Immature natural killer cell (primary cell): ENCODE measurements at regions not wholly inside any gene's neighbourhood (a gene's known extent, or its start where the extent isn't known, plus 50 kb on each side); places are given as distances from the start of the nearest gene placed in this dataset.

ENCODE experiments used
- DNase-seq, 3 donors: peaks; one replicate each; pipeline ENCODE4 v3.0.0; 2022; ENCODE audit warnings: mixed read lengths in 1 of 3
- H3K27ac Mint-ChIP-seq, 6 donors: one replicate each; pipeline ENCODE4 v1.8.0; 2020; ENCODE audit warnings: mixed read lengths in 6 of 6, mild to moderate bottlenecking in 5 of 6, inconsistent platforms in 4 of 6, moderate library complexity in 3 of 6
- H3K27me3 Mint-ChIP-seq, 3 donors: one replicate each; pipeline ENCODE4 v1.8.0; 2020 to 2021; ENCODE audit warnings: low read depth in 3 of 3, mild to moderate bottlenecking in 3 of 3, mixed read lengths in 3 of 3, moderate library complexity in 3 of 3, inconsistent platforms in 1 of 3
- H3K36me3 Mint-ChIP-seq, 3 donors: one replicate each; pipeline ENCODE4 v1.8.0; 2020; ENCODE audit warnings: mixed read lengths in 3 of 3, inconsistent platforms in 2 of 3, mild to moderate bottlenecking in 2 of 3
- H3K4me1 Mint-ChIP-seq, 2 donors: one replicate each; pipeline ENCODE4 v1.8.0; 2020; ENCODE audit warnings: inconsistent platforms in 2 of 2, mild to moderate bottlenecking in 2 of 2, mixed read lengths in 2 of 2, moderate library complexity in 1 of 2
- H3K4me3 Mint-ChIP-seq, 5 donors: one replicate each; pipeline ENCODE4 v1.8.0; 2020; ENCODE audit warnings: mild to moderate bottlenecking in 5 of 5, mixed read lengths in 5 of 5, inconsistent platforms in 3 of 5, moderate library complexity in 3 of 5
- H3K9me3 Mint-ChIP-seq, 6 donors: one replicate each; pipeline ENCODE4 v1.8.0; 2020; ENCODE audit warnings: mild to moderate bottlenecking in 6 of 6, mixed read lengths in 6 of 6, inconsistent platforms in 4 of 6, moderate library complexity in 3 of 6

DNA sequence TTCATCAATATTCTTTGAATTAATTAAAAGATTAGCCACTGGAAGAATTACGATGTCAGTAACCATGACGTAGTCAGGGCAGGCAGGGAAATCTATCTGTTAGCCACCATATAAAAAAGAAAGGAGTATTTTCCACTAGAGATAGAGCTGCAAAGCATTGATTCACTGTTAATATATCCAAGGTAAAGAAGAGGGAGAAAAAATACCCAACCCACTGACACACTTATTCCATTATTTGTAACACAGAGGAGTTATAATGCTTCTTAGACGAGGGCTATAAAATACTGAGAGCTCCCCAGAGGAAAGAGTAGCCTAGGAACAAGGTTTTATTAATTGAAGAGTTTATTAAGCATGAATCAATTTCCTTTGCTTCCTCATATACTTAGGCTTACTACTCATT is 382.2 kb upstream of the CDH6 start:
- H3K4me3 Mint-ChIP-seq: no peak overlapping the region
- no peak for DNase-seq
- H3K9me3 Mint-ChIP-seq: peaks cover 11 to 52% (median 25%) of the 10 kb centered on the region in 6 donors
- H3K36me3 Mint-ChIP-seq: peaks cover 0 to 3% (median 0%) of the 10 kb centered on the region in 3 donors
- peaks cover 0 to 1% (median 0%) of the 10 kb centered on the region in 3 donors for H3K27me3 Mint-ChIP-seq
- H3K27ac Mint-ChIP-seq: no peak overlapping the region
- no peaks in the 10 kb centered on the region for H3K4me1 Mint-ChIP-seq

DNA sequence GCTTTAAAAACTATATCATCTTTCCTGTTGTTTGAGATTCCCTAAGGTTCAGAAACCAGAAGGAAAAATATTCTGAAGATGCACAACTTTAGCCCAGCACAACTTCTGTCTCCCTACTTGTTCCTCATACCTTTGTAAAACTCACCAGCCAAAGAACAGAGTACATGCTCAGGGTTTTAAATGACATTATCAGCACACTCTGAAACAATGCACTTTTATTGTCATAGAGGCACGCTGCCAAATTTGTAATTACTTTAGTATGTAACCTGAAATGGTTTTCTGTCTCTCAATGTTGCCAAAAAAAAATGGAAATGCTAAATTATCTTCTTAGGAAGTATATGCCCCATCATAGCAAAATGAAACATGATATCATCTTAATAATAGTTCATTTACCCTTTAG is 383.6 kb upstream of the CDH6 start:
- peaks cover 0 to 3% (median 0%) of the 10 kb centered on the region in 3 donors for H3K36me3 Mint-ChIP-seq
- no peak overlapping the region for H3K4me3 Mint-ChIP-seq
- peaks cover 7 to 52% (median 21%) of the 10 kb centered on the region in 6 donors for H3K9me3 Mint-ChIP-seq
- H3K4me1 Mint-ChIP-seq: no peaks in the 10 kb centered on the region
- H3K27ac Mint-ChIP-seq: no peak overlapping the region
- peaks cover 0 to 1% (median 0%) of the 10 kb centered on the region in 3 donors for H3K27me3 Mint-ChIP-seq
- DNase-seq: no peak

DNA sequence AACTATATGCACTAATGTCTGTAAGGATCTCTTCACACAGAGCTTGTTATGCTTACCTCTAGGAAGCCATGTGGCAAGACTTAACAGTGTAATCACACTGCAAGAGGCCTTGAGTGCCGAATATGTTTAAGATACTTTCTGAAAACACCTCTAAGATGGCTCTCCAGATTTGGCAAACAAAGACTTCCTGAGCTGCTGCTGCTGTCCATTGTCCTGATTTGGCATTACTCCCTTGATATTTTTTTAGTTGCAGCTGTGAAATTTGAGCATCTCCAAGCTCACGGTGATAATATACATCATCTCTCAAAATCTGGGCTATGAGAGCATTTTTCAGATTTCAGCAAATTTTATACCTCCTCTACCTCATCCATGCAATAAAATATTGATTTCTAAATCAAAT is 384.5 kb upstream of the CDH6 start:
- Mint-ChIP-seq H3K4me3 (no peak overlapping the region), H3K27me3 (peaks cover 0 to 1% (median 0%) of the 10 kb centered on the region in 3 donors), H3K9me3 (peaks cover 7 to 54% (median 28%) of the 10 kb centered on the region in 6 donors), H3K4me1 (no peaks in the 10 kb centered on the region), H3K36me3 (peaks cover 0 to 1% (median 0%) of the 10 kb centered on the region in 3 donors), H3K27ac (no peak overlapping the region)
- DNase-seq: no peak

DNA sequence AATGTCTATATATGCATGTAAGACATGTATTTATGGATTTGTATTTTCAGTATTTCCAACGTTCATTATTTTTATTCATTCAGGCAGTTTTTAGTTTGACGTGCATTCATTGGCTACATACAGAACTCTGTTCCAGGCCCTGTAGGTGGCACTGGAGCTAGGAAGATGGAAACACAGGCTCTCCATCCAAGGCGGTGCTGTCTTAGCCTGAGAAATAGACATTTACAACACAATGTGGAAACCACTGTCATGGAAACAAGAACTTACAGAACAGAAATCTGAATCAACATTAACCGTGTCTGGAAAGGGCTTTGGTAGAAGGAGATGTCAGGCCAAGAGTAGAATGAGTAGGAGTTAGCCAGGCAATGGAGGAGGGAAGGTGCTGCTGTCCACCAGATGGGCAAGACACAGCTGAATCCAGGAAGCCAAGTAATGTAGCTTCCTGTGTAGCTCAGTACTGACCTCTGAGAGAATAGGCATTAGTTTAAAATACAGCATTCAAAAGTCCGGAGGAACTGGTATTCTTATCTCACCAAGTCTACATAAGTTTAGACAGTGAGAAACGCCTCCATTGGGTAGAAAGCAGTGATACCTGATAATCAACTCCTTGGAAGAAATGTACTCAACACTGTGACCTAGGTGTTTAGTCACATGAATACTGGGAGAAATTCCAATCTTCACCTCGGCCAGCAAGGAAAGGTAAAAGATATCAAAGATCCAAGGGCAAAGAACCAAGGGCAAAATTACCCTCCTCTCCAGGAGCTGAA is 388.6 kb upstream of the CDH6 start:
- Mint-ChIP-seq H3K36me3 (no peaks in the 10 kb centered on the region), H3K27ac (no peak overlapping the region), H3K4me3 (no peak overlapping the region), H3K9me3 (peaks cover 3 to 53% (median 32%) of the 10 kb centered on the region in 6 donors), H3K4me1 (no peaks in the 10 kb centered on the region), H3K27me3 (no peaks in the 10 kb centered on the region)
- DNase-seq: no peak

- no peaks in the 10 kb centered on the region for H3K4me1 Mint-ChIP-seq
- DNase-seq: no peak
- H3K36me3 Mint-ChIP-seq: no peaks in the 10 kb centered on the region
- no peaks in the 10 kb centered on the region for H3K27me3 Mint-ChIP-seq
- H3K9me3 Mint-ChIP-seq: peaks cover 0 to 54% (median 30%) of the 10 kb centered on the region in 6 donors
- H3K27ac Mint-ChIP-seq: no peak overlapping the region
- H3K4me3 Mint-ChIP-seq: no peak overlapping the region
Observed at GRCh38 chr5:30802961-30803705, 390.4 kb upstream of the CDH6 start.

- H3K9me3 Mint-ChIP-seq: peaks cover 23 to 64% (median 33%) of the 10 kb centered on the region in 6 donors
- no peak overlapping the region for H3K4me3 Mint-ChIP-seq
- H3K36me3 Mint-ChIP-seq: no peaks in the 10 kb centered on the region
- DNase-seq: no peak
- peaks cover 0 to 4% (median 2%) of the 10 kb centered on the region in 3 donors for H3K27me3 Mint-ChIP-seq
- H3K27ac Mint-ChIP-seq: no peak overlapping the region
- no peaks in the 10 kb centered on the region for H3K4me1 Mint-ChIP-seq
Observed at GRCh38 chr5:30781643-30782042, 411.8 kb upstream of the CDH6 start.

GRCh38 chr5:30768056-30768690 is 425.3 kb upstream of the CDH6 start:
- H3K36me3 Mint-ChIP-seq: no peaks in the 10 kb centered on the region
- H3K9me3 Mint-ChIP-seq: peaks cover 5 to 33% (median 13%) of the 10 kb centered on the region in 6 donors
- no peak overlapping the region for H3K4me3 Mint-ChIP-seq
- DNase-seq: no peak
- peaks cover 0 to 2% (median 0%) of the 10 kb centered on the region in 3 donors for H3K27me3 Mint-ChIP-seq
- no peaks in the 10 kb centered on the region for H3K4me1 Mint-ChIP-seq
- H3K27ac Mint-ChIP-seq: no peak overlapping the region

GRCh38 chr5:30765706-30766105 is 427.8 kb upstream of the CDH6 start:
- Mint-ChIP-seq H3K9me3 (peaks cover 4 to 35% (median 21%) of the 10 kb centered on the region in 6 donors), H3K27ac (no peak overlapping the region), H3K27me3 (peaks cover 0 to 4% (median 0%) of the 10 kb centered on the region in 3 donors), H3K4me1 (no peaks in the 10 kb centered on the region), H3K4me3 (no peak overlapping the region), H3K36me3 (no peaks in the 10 kb centered on the region)
- DNase-seq: no peak

DNA sequence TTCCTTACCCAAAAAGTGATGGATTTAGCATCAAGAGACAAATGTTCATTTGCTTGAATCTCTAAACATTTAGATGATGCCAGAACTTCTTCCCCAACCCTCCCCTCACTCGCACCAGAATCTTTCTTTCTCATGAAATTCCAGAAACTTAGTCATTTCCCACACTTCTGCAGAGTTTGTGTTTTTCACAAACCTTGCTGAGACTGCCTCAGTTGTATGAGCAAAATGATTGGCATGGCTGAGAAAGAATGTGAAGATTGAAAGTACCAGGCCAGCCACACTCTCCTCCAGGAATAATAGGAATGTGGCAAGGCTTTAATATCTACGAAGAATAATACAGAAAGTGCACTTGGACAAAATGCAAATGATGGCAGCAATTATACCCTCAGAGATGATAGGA is 428.3 kb upstream of the CDH6 start:
- Mint-ChIP-seq H3K4me3 (no peak overlapping the region), H3K27me3 (peaks cover 0 to 4% (median 0%) of the 10 kb centered on the region in 3 donors), H3K36me3 (no peaks in the 10 kb centered on the region), H3K4me1 (no peaks in the 10 kb centered on the region), H3K27ac (no peak overlapping the region), H3K9me3 (peaks cover 4 to 38% (median 23%) of the 10 kb centered on the region in 6 donors)
- no peak for DNase-seq

DNA sequence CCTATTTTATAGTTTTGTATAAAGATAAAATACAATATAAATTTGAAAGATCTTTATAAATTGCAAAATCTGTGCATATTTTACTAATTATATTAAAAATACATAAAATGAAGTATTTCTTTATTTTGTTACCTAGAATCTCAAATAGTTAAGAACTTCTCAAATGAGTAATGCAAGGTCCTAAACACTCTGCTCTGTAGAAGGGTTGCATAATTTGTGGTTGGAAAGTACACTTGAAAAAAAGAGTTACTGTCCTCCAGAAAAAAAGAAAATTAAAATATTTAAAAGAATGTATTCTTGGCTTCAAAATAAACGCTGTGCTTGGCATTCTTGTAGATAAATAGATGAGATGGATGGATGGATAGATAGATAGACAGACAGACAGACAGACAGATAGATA is 428.8 kb upstream of the CDH6 start:
- H3K27ac Mint-ChIP-seq: no peak overlapping the region
- H3K36me3 Mint-ChIP-seq: no peaks in the 10 kb centered on the region
- no peak for DNase-seq
- H3K4me1 Mint-ChIP-seq: no peaks in the 10 kb centered on the region
- H3K4me3 Mint-ChIP-seq: no peak overlapping the region
- H3K9me3 Mint-ChIP-seq: peaks cover 4 to 42% (median 27%) of the 10 kb centered on the region in 6 donors
- H3K27me3 Mint-ChIP-seq: peaks cover 0 to 4% (median 0%) of the 10 kb centered on the region in 3 donors

- Mint-ChIP-seq H3K36me3 (no peaks in the 10 kb centered on the region), H3K27me3 (peaks cover 0 to 2% (median 1%) of the 10 kb centered on the region in 3 donors), H3K4me1 (no peaks in the 10 kb centered on the region), H3K4me3 (no peak overlapping the region), H3K27ac (no peak overlapping the region), H3K9me3 (peaks cover 16 to 47% (median 35%) of the 10 kb centered on the region in 6 donors)
- no peak for DNase-seq
Observed at GRCh38 chr5:30759731-30760130, 433.8 kb upstream of the CDH6 start.

- DNase-seq: no peak
- Mint-ChIP-seq H3K4me1 (no peaks in the 10 kb centered on the region), H3K27ac (no peak overlapping the region), H3K27me3 (peaks cover 0 to 3% (median 0%) of the 10 kb centered on the region in 3 donors), H3K36me3 (peaks cover 0 to 4% (median 0%) of the 10 kb centered on the region in 3 donors), H3K4me3 (no peak overlapping the region), H3K9me3 (peaks cover 18 to 58% (median 33%) of the 10 kb centered on the region in 6 donors)
Observed at GRCh38 chr5:30752015-30752414, 441.5 kb upstream of the CDH6 start.

DNA sequence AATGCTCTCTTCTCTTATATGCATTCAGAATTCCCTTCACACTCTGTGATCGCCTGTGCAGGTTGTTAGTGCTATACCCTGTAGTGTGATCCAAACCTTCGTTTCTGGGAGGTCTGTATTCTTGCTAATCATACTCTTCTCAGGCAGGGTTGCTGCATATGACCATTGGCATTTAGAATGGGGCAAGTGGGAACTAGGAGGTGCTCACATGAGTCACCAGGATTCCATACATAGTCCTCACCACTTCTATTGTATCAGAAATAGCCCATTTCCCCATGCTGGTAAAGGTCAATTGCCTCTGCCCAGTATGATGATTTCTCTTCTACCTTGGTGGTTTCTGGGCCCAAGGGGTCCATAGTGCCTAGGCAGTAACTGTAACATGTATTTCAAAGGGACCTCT is 443.5 kb upstream of the CDH6 start:
- Mint-ChIP-seq H3K4me3 (no peak overlapping the region), H3K9me3 (peaks cover 13 to 60% (median 25%) of the 10 kb centered on the region in 6 donors), H3K27me3 (peaks cover 0 to 3% (median 0%) of the 10 kb centered on the region in 3 donors), H3K36me3 (peaks cover 0 to 4% (median 0%) of the 10 kb centered on the region in 3 donors), H3K4me1 (no peaks in the 10 kb centered on the region), H3K27ac (no peak overlapping the region)
- DNase-seq: no peak

GRCh38 chr5:30747412-30747811 is 446.1 kb upstream of the CDH6 start:
- peaks cover 12 to 54% (median 17%) of the 10 kb centered on the region in 6 donors for H3K9me3 Mint-ChIP-seq
- H3K4me1 Mint-ChIP-seq: no peaks in the 10 kb centered on the region
- peaks cover 0 to 4% (median 0%) of the 10 kb centered on the region in 3 donors for H3K36me3 Mint-ChIP-seq
- H3K4me3 Mint-ChIP-seq: no peak overlapping the region
- no peak for DNase-seq
- H3K27ac Mint-ChIP-seq: no peak overlapping the region
- peaks cover 0 to 3% (median 0%) of the 10 kb centered on the region in 3 donors for H3K27me3 Mint-ChIP-seq
